Progenitor cell of endocrine pancreas (in vitro differentiated cells): ENCODE measurements at regions not wholly inside any gene's neighbourhood (a gene's known extent, or its start where the extent isn't known, plus 50 kb on each side); places are given as distances from the start of the nearest gene placed in this dataset.

Experiments
- DNase-seq: peaks from one replicate; pipeline ENCODE4 v3.0.0; 2021; ENCODE audit warnings: low spot score; ENCODE audit not compliant: unreplicated experiment
- H3K27ac Mint-ChIP-seq: 2 replicates; pipeline ENCODE4 v1.8.0; 2021; ENCODE audit warnings: mild to moderate bottlenecking, moderate library complexity, mixed read lengths
- H3K27me3 Mint-ChIP-seq: 2 replicates; pipeline ENCODE4 v1.8.0; 2021; ENCODE audit warnings: mixed read lengths
- H3K36me3 Mint-ChIP-seq: 2 replicates; pipeline ENCODE4 v1.8.0; 2022; ENCODE audit warnings: mixed read lengths; ENCODE audit not compliant: insufficient read depth
- H3K4me1 Mint-ChIP-seq: 2 replicates; pipeline ENCODE4 v1.8.0; 2021; ENCODE audit warnings: low read depth, mixed read lengths
- H3K4me3 Mint-ChIP-seq: 2 replicates; pipeline ENCODE4 v1.8.0; 2021; ENCODE audit warnings: low read depth, mild to moderate bottlenecking, moderate library complexity, mixed read lengths
- H3K9me3 Mint-ChIP-seq: 2 replicates; pipeline ENCODE4 v1.8.0; 2021; ENCODE audit warnings: low read depth, mixed read lengths
- TF ChIP-seq, protein P1 (sequence below): fragments of 200-600 bp; sonication (generic); IDR thresholded peaks from one replicate; pipeline ENCODE4 v1.5.0; 2021; ENCODE audit warnings: antibody characterized with exemption, mild to moderate bottlenecking; ENCODE audit not compliant: unreplicated experiment

DNA sequence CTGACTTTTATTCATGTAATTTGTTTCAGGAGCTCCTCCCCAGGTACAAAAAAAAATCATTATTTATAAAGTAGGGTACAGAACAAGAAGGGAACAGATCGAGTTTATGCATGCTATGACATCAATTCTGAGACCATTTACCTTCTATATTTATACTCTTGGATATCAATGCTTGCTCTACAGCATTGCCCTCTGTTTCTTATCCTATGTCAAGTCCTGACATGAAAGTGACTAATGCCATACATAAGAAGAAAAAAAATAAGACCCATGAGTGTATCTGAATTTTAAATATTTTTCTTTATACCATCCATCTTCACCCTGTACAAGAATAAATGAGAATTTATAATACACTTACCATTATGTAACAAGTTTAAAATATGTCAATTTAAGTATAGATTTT is 2016.3 kb upstream of the CDH9 start:
- H3K27me3 Mint-ChIP-seq = no peaks in the 10 kb centered on the region
- H3K4me3 Mint-ChIP-seq = no peak overlapping the region
- TF ChIP-seq, protein P1, sequence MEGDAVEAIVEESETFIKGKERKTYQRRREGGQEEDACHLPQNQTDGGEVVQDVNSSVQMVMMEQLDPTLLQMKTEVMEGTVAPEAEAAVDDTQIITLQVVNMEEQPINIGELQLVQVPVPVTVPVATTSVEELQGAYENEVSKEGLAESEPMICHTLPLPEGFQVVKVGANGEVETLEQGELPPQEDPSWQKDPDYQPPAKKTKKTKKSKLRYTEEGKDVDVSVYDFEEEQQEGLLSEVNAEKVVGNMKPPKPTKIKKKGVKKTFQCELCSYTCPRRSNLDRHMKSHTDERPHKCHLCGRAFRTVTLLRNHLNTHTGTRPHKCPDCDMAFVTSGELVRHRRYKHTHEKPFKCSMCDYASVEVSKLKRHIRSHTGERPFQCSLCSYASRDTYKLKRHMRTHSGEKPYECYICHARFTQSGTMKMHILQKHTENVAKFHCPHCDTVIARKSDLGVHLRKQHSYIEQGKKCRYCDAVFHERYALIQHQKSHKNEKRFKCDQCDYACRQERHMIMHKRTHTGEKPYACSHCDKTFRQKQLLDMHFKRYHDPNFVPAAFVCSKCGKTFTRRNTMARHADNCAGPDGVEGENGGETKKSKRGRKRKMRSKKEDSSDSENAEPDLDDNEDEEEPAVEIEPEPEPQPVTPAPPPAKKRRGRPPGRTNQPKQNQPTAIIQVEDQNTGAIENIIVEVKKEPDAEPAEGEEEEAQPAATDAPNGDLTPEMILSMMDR = no peak
- H3K27ac Mint-ChIP-seq = no peak overlapping the region
- DNase-seq = no peak
- H3K9me3 Mint-ChIP-seq = peaks cover 3% of the 10 kb centered on the region
- H3K4me1 Mint-ChIP-seq = peaks cover 10% of the 10 kb centered on the region
- H3K36me3 Mint-ChIP-seq = no peaks in the 10 kb centered on the region

DNA sequence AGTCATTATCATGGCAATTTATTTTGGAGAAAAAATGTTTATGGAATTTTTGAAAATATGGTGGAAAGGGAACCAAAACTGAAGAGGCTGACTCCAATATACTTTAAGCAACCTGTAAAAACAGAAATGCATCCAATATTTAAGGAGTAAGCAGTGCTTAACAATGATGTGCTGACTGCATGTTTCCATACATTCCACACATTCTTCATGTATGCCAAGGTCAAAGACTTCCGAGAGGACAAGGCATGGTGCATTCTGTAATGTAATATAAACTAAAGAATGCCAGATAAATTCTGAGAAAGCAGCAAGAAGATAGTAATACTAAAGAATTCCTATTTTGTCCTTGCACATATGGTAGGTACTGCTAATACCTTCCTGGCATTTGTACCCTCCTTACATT is 2015.9 kb upstream of the CDH9 start:
- Mint-ChIP-seq H3K4me3 (no peak overlapping the region), H3K36me3 (no peaks in the 10 kb centered on the region), H3K4me1 (peaks cover 10% of the 10 kb centered on the region), H3K27ac (no peak overlapping the region), H3K9me3 (peaks cover 3% of the 10 kb centered on the region), H3K27me3 (no peaks in the 10 kb centered on the region)
- DNase-seq = no peak
- TF ChIP-seq, protein P1 = no peak

DNA sequence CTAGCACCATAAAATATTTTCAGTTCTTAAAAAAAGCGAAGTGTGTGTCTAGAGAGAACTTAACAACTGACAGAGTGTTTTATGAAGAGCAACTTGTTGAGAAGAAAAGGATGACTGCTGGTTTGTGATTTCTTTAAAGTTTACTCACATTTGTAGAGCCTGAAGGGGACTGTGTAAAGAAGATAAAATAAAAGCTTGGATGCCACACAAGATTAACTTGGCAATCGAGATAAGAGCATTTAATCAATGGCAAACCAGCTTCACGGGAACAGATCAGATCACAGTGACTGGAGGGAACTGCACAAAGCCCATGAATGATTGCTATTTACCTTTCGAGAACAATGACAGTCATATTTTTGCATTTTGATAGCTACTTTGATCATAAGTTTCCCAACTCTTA is 2013.1 kb upstream of the CDH9 start:
- Mint-ChIP-seq H3K27ac (no peak overlapping the region), H3K27me3 (no peaks in the 10 kb centered on the region), H3K4me3 (no peak overlapping the region), H3K4me1 (peaks cover 10% of the 10 kb centered on the region), H3K36me3 (no peaks in the 10 kb centered on the region), H3K9me3 (no peaks in the 10 kb centered on the region)
- TF ChIP-seq, protein P1 = no peak
- DNase-seq = no peak

DNA sequence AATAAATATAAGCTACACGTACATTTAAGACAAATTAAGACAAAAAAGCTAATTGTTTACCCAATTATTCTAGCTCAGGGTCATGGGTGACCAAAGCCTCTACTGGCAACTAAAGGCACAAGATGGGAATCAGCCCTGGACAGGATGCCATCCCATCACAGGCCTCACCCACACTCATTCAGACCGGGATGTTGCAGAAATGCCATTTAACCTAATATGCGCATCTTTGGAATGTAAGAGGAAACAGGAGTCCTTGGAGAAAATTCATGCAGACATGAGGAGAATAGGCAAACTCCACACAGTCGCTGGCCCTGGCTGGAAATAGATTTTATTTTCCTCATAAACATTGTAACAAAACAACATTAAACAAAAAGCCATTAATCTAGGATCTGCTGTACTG is 2003.8 kb upstream of the CDH9 start:
- Mint-ChIP-seq H3K27me3 (no peaks in the 10 kb centered on the region), H3K36me3 (no peaks in the 10 kb centered on the region), H3K4me1 (no peaks in the 10 kb centered on the region), H3K4me3 (no peak overlapping the region), H3K27ac (no peak overlapping the region), H3K9me3 (no peaks in the 10 kb centered on the region)
- DNase-seq = no peak
- TF ChIP-seq, protein P1 = no peak

DNA sequence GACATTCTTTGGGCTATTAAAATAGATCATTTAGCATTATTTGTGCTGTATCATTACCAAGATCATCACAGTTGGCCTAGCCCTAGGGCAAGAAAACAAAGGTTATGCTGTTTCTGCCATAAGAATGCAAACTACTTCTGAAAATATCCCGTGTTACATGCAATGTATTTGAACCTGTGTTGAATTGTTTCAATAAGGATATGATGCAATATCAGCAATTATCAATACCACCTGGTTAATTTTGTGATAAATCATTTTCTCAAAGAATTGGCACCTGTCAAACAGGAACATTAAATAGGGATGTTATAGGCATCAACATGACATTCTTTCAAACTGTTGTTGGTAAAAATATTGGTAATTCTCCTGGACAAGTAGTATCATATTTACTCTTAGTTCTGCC is 2002.0 kb upstream of the CDH9 start:
- Mint-ChIP-seq H3K4me3 (no peak overlapping the region), H3K4me1 (no peaks in the 10 kb centered on the region), H3K9me3 (no peaks in the 10 kb centered on the region), H3K27ac (no peak overlapping the region), H3K36me3 (no peaks in the 10 kb centered on the region), H3K27me3 (no peaks in the 10 kb centered on the region)
- DNase-seq = no peak
- TF ChIP-seq, protein P1 = no peak
